ENCODE measurements at regions not wholly inside any gene's neighbourhood (a gene's known extent, or its start where the extent isn't known, plus 50 kb on each side); places are given as distances from the start of the nearest gene placed in this dataset.
"Not testable (repeated sequence)": the region's sequence is repeated elsewhere in the genome, so short reads cannot be mapped to it uniquely, and the experiment has no call there.

GRCh38 chr4:130753926-130754325, 1658.0 kb downstream of the C4orf33 start:
- Histone ChIP-seq H3K9me3 (no peaks in the 10 kb centered on the region), H3K4me1 (no peaks in the 10 kb centered on the region), H3K4me3 (no peak overlapping the region), H3K36me3 (no peaks in the 10 kb centered on the region), H3K27ac (no peak overlapping the region), H3K27me3 (no peaks in the 10 kb centered on the region)
- intact Hi-C loops (cut with DNase I; ENCODE audit: low total_unique reads) = no loop called here
- no peak for TF ChIP-seq CTCF (IDR thresholded peaks at IDR 0.05)
- no peak for DNase-seq

GRCh38 chr4:130760246-130760645, 1664.3 kb downstream of the C4orf33 start:
- Histone ChIP-seq H3K4me3 (no peak overlapping the region), H3K27me3 (no peaks in the 10 kb centered on the region), H3K9me3 (no peaks in the 10 kb centered on the region), H3K4me1 (no peaks in the 10 kb centered on the region), H3K36me3 (no peaks in the 10 kb centered on the region), H3K27ac (no peak overlapping the region)
- no peak for DNase-seq
- no peak for TF ChIP-seq CTCF (IDR thresholded peaks at IDR 0.05)
- intact Hi-C loops (cut with DNase I; ENCODE audit: low total_unique reads) = no loop called here

- intact Hi-C loops (cut with DNase I; ENCODE audit: low total_unique reads); H3K27ac ChIP-seq; H3K4me3 ChIP-seq; DNase-seq; H3K36me3 ChIP-seq; H3K4me1 ChIP-seq; H3K27me3 ChIP-seq; H3K9me3 ChIP-seq: not testable (repeated sequence)
Measured at GRCh38 chr4:130767384-130767783, 1671.4 kb downstream of the C4orf33 start.

- H3K36me3 ChIP-seq; H3K4me1 ChIP-seq; intact Hi-C loops (cut with DNase I; ENCODE audit: low total_unique reads); DNase-seq; H3K4me3 ChIP-seq; H3K27ac ChIP-seq; H3K27me3 ChIP-seq; H3K9me3 ChIP-seq: not testable (repeated sequence)
Measured at GRCh38 chr4:130772966-130773365, 1677.0 kb downstream of the C4orf33 start.

- no peaks in the 10 kb centered on the region for H3K36me3 ChIP-seq
- H3K27ac ChIP-seq = no peak overlapping the region
- intact Hi-C loops (cut with DNase I; ENCODE audit: low total_unique reads) = no loop called here
- H3K4me3 ChIP-seq = no peak overlapping the region
- H3K4me1 ChIP-seq = no peaks in the 10 kb centered on the region
- H3K27me3 ChIP-seq = no peaks in the 10 kb centered on the region
- H3K9me3 ChIP-seq = no peaks in the 10 kb centered on the region
- no peak for DNase-seq
- TF ChIP-seq CTCF (IDR thresholded peaks at IDR 0.05) = no peak
Measured at GRCh38 chr4:130808492-130808891, 1712.5 kb downstream of the C4orf33 start.

- Histone ChIP-seq H3K4me3 (no peak overlapping the region), H3K27me3 (no peaks in the 10 kb centered on the region), H3K4me1 (no peaks in the 10 kb centered on the region), H3K27ac (no peak overlapping the region), H3K36me3 (no peaks in the 10 kb centered on the region), H3K9me3 (no peaks in the 10 kb centered on the region)
- TF ChIP-seq CTCF (IDR thresholded peaks at IDR 0.05) = no peak
- intact Hi-C loops (cut with DNase I; ENCODE audit: low total_unique reads) = no loop called here
- no peak for DNase-seq
Measured at GRCh38 chr4:130812117-130812765, 1716.3 kb downstream of the C4orf33 start.

GRCh38 chr4:130814896-130815295, 1718.9 kb downstream of the C4orf33 start:
- Histone ChIP-seq H3K4me1 (no peaks in the 10 kb centered on the region), H3K9me3 (no peaks in the 10 kb centered on the region), H3K4me3 (no peak overlapping the region), H3K36me3 (no peaks in the 10 kb centered on the region), H3K27me3 (no peaks in the 10 kb centered on the region), H3K27ac (no peak overlapping the region)
- TF ChIP-seq CTCF (IDR thresholded peaks at IDR 0.05) = no peak
- intact Hi-C loops (cut with DNase I; ENCODE audit: low total_unique reads) = no loop called here
- no peak for DNase-seq
